Stimulated activated CD4-positive, alpha-beta T cell treated with anti-CD3 and anti-CD28 coated beads, Interleukin-12 subunit alpha, Interleukin-12 subunit beta, amount 100 ng/mL, for 24 hours (primary cell): ENCODE measurements at regions not wholly inside any gene's neighbourhood (a gene's known extent, or its start where the extent isn't known, plus 50 kb on each side); places are given as distances from the start of the nearest gene placed in this dataset.
A peak's percentile ranks its signal among the peaks of the same experiment; 100 is the strongest.
"Not testable (repeated sequence)": the region's sequence is repeated elsewhere in the genome, so short reads cannot be mapped to it uniquely, and the experiment has no call there.

ENCODE experiments used
- DNase-seq, 2 experiments: peaks; one replicate each; pipeline ENCODE4 v3.0.0-alpha.2; 2020; ENCODE audit warnings: low read depth in 2 of 2

GRCh38 chr1:111063595-111063994, 76.3 kb downstream of the DRAM2 start:
- no peak for DNase-seq

DNA sequence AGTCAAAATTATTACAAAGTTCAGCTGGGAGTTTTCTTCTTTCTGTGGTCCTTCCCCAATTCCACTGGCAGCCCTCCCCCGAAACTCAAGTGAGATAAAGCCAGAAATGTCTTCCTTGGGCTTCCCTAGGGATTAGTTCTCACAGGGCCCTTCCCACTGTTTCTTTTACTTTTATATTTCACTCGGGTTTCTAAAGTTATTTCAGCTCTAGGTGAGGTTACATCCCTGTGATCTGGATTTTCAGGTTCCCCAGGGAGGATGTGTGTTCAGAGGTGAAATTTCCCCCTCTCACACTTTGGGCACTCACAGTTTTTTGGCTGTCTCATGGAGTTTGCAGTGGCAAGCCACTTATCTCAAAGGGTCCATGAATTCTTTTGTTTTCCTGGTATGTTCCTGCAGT, 77.3 kb downstream of the DRAM2 start:
- no peak for DNase-seq

GRCh38 chr1:111062081-111062480, 77.8 kb downstream of the DRAM2 start:
- no peak for DNase-seq

DNA sequence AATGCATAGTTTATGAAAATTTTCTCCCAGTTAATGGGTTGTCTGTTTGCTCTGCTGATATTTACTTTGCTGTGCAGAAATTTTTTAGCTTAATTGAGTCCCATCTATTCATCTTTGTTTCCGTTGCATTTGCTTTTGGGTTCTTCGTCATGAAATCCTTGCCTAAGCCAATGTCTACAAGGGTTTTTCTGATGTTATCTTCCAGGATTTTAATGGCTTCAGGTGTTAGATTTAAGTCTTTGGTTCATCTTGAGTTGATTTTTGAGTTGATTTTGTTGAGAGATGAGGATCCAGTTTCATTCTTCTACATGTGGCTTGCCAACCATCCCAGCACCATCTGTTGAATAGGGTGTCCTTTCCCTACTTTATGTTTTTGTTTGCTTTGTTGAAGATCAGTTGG, 85.2 kb downstream of the DRAM2 start:
- DNase-seq = no peak

DNA sequence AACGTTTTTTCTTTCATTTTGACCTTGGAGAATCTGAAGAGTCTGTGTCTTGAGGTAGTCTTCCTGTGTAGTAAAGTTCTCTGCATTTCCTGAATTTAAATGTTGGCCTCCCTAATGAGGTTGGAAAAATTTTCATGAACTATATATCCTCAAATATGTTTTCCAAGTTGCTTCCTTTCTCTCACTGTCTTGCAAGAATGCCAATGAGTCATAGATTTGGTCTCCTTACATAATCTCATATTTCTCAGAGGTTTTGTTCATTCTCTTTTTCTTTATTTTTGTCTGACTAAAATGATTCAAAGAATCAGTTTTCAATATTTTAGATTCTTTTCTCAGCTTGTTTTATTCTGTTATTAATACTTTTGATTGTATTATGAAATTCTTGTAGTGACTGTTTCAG, 87.6 kb downstream of the DRAM2 start:
- no peak for DNase-seq

DNA sequence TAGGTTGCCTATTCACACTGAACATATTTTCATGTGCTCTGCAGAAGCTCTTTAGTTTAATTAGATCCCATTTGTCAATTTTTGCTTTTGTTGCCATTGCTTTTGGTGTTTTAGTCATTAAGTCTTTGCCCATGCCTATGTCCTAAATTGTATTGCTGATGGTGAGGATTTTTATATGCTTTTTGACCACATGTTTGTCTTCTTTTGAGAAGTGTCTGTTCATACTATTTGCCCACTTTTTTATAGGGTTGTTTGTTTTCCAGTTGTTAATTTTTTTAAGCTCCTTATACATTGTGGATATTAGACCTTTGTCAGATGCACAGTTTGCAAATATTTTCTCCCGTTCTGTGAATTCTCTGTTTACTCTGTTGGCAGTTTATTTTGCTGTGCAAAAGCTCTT, 84.5 kb upstream of the LRIF1 start:
- DNase-seq = not testable (repeated sequence)

- no peak for DNase-seq
Observed at GRCh38 chr1:111045033-111045722, 81.5 kb upstream of the LRIF1 start.

GRCh38 chr1:111032295-111032897, 68.7 kb upstream of the LRIF1 start:
- DNase-seq = peak in 1 of 2 experiments; percentile 11

DNA sequence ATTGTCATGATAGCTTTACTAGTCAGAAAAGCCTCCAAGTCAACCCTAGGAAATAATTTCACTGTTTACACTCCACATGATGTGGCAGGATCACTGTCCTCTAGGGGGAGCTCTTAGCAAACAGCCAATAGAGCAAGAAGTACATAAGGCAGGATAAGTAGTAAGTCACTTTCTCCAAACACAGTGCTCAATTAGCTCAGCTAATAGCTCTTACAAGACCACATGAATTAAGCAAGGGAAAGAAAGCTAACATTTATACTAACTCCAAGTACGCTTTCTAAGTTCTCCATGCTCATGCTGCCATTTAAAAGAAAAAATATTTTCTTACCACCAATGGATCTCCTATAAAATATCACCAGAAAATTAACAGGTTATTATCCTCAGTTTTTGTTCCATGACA, 66.9 kb upstream of the LRIF1 start:
- DNase-seq = peak in 1 of 2 experiments; percentile 28

DNA sequence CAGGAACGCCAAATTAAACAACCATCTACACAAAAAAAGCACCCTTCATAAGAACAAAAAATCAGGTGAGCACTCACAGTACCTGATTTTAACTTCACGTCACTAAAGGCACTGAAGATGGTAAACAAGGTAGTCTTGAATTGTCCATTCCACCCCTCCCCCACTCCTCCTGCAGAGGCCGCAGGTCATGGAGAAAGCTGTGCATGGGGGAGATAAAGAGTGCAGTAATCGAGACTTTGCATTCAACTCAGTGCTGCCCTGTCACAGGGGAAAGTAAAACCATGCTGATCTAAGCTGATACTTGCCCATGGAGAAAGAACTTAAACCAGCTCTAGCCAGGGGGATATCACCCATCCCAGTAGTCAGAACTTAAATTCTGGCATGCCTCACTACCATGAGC, 61.4 kb upstream of the LRIF1 start:
- no peak for DNase-seq

DNA sequence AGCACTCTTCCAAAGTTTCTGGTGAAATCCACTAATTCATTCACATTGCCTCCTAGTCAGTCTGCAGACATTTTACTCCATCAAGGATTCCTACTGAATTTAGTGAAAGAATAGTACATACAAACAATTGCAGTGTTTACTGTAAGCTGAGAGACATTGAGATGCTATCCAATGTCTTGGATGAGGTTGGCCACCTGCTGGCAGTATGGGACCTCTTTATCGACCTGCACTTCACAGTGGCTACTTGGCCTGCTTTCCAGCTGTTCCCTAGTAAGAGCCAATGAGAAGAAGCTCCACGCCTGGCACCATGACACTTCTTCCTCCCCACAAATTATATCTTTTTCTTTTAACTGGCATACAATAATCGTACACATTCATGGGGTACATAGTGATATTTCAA, 51.5 kb upstream of the LRIF1 start:
- no peak for DNase-seq
